GM23248 (cell line): ENCODE measurements at regions not wholly inside any gene's neighbourhood (a gene's known extent, or its start where the extent isn't known, plus 50 kb on each side); places are given as distances from the start of the nearest gene placed in this dataset.
"Not testable (repeated sequence)": the region's sequence is repeated elsewhere in the genome, so short reads cannot be mapped to it uniquely, and the experiment has no call there.

Experiments
- DNase-seq: peaks from one replicate; pipeline ENCODE4 v3.0.0-alpha.2; 2015
- H2AFZ ChIP-seq: fragments of 200-600 bp; sonication (generic); 2 replicates; pipeline ENCODE4 v1.6.1; 2016; ENCODE audit warnings: antibody characterized with exemption
- H3F3A ChIP-seq: fragments of 200-600 bp; sonication (generic); 2 replicates; pipeline ENCODE4 v1.6.1; 2016; ENCODE audit warnings: mild to moderate bottlenecking, antibody characterized with exemption, mixed run types; ENCODE audit not compliant: insufficient read depth
- H3K27ac ChIP-seq: fragments of 200-600 bp; sonication (generic); 2 replicates; pipeline ENCODE4 v1.5.1; 2016; ENCODE audit warnings: mild to moderate bottlenecking
- H3K27me3 ChIP-seq: fragments of 200-600 bp; sonication (generic); replicated peaks from 2 replicates; pipeline ENCODE4 v1.6.1; 2016; ENCODE audit warnings: mild to moderate bottlenecking; ENCODE audit not compliant: insufficient read depth
- H3K36me3 ChIP-seq: fragments of 200-600 bp; sonication (generic); 2 replicates; pipeline ENCODE4 v1.6.1; 2016; ENCODE audit warnings: low read depth, mild to moderate bottlenecking
- H3K4me1 ChIP-seq: fragments of 200-600 bp; sonication (generic); 2 replicates; pipeline ENCODE4 v1.6.1; 2016; ENCODE audit warnings: mild to moderate bottlenecking; ENCODE audit not compliant: insufficient read depth
- H3K4me2 ChIP-seq: fragments of 200-600 bp; sonication (generic); one replicate; pipeline ENCODE4 v1.6.1; 2016; ENCODE audit warnings: mild to moderate bottlenecking; ENCODE audit not compliant: unreplicated experiment
- H3K4me3 ChIP-seq: fragments of 200-600 bp; sonication (generic); 2 replicates; pipeline ENCODE4 v1.5.1; 2016; ENCODE audit warnings: mild to moderate bottlenecking
- H3K79me2 ChIP-seq: fragments of 200-600 bp; sonication (generic); 2 replicates; pipeline ENCODE4 v1.6.1; 2016; ENCODE audit warnings: mild to moderate bottlenecking; ENCODE audit not compliant: insufficient read depth
- H3K9ac ChIP-seq: fragments of 200-600 bp; sonication (generic); 2 replicates; pipeline ENCODE4 v1.6.1; 2016; ENCODE audit warnings: mild to moderate bottlenecking
- H3K9me2 ChIP-seq: fragments of 200-600 bp; sonication (generic); 2 replicates; pipeline ENCODE4 v1.6.1; 2016; ENCODE audit warnings: mixed run types, mild to moderate bottlenecking, moderate library complexity; ENCODE audit not compliant: insufficient read depth
- H3K9me3 ChIP-seq: fragments of 200-600 bp; sonication (generic); one replicate; pipeline ENCODE4 v1.6.1; 2017; ENCODE audit warnings: low read depth
- H4K20me1 ChIP-seq: fragments of 200-600 bp; sonication (generic); 2 replicates; pipeline ENCODE4 v1.6.0; 2016; ENCODE audit not compliant: insufficient read depth
- EZH2 ChIP-seq: fragments of 200-600 bp; sonication (generic); IDR thresholded peaks from 2 replicates; pipeline ENCODE4 v1.6.1; 2018; ENCODE audit warnings: antibody characterized with exemption, mild to moderate bottlenecking; ENCODE audit not compliant: insufficient read depth, poor library complexity, severe bottlenecking
- EZH2phosphoT487 ChIP-seq: fragments of 200-600 bp; sonication (generic); IDR thresholded peaks from 2 replicates; pipeline ENCODE4 v1.6.1; 2018; ENCODE audit warnings: antibody characterized with exemption, moderate library complexity, mild to moderate bottlenecking, low read depth; ENCODE audit not compliant: insufficient read depth
- WGBS, 2 experiments: methylation state at CpG; one replicate each; pipeline ENCODE4 v1.1.6; 2015 to 2017; ENCODE audit warnings: low lambda C conversion rate in 2 of 2, low coverage in 1 of 2; ENCODE audit errors: missing lambda C conversion rate in 2 of 2; 5-methylcytosine and 5-hydroxymethylcytosine counted together
- in situ Hi-C: fragments of 300-500 bp; cut with MboI; formaldehyde crosslinking; loops from 2 replicates; pipeline ENCODE4 v1.15.0; 2020

GRCh38 chr19:30066781-30067759, 125.0 kb downstream of the URI1 start:
- in situ Hi-C loops = no loop called here
- no peak overlapping the region for H2AFZ ChIP-seq
- H3K27me3 ChIP-seq = no peaks in the 10 kb centered on the region
- no peaks in the 10 kb centered on the region for H3F3A ChIP-seq
- H3K4me1 ChIP-seq = no peaks in the 10 kb centered on the region
- H3K9me2 ChIP-seq = no peaks in the 10 kb centered on the region
- no peak overlapping the region for H3K4me3 ChIP-seq
- no peak overlapping the region for H3K9ac ChIP-seq
- no peaks in the 10 kb centered on the region for H3K36me3 ChIP-seq
- H3K4me2 ChIP-seq = no peak overlapping the region
- no peak overlapping the region for H3K27ac ChIP-seq
- 49 to 52% methylated on average over 9 to 10 of the region's 10 CpGs for WGBS, 2 experiments
- no peaks in the 10 kb centered on the region for H3K9me3 ChIP-seq
- no peaks in the 10 kb centered on the region for H3K79me2 ChIP-seq
- TF ChIP-seq EZH2phosphoT487 (no peak), EZH2 (no peak)
- H4K20me1 ChIP-seq = no peaks in the 10 kb centered on the region
- DNase-seq = no peak

GRCh38 chr19:30067956-30068506, 126.0 kb downstream of the URI1 start:
- H3K9ac ChIP-seq, H4K20me1 ChIP-seq, H3F3A ChIP-seq, H3K9me3 ChIP-seq, H2AFZ ChIP-seq, H3K27me3 ChIP-seq, H3K27ac ChIP-seq, H3K9me2 ChIP-seq, H3K36me3 ChIP-seq, H3K79me2 ChIP-seq, H3K4me2 ChIP-seq, in situ Hi-C loops, DNase-seq, H3K4me3 ChIP-seq, H3K4me1 ChIP-seq: not testable (repeated sequence)
- WGBS, 2 experiments = 69 to 94% methylated on average over 2 of the region's 2 CpGs

- no peak overlapping the region for H2AFZ ChIP-seq
- H3K9ac ChIP-seq = no peak overlapping the region
- no peaks in the 10 kb centered on the region for H3F3A ChIP-seq
- in situ Hi-C loops = no loop called here
- H3K36me3 ChIP-seq = no peaks in the 10 kb centered on the region
- TF ChIP-seq EZH2 (no peak), EZH2phosphoT487 (no peak)
- H3K4me3 ChIP-seq = no peak overlapping the region
- H3K27ac ChIP-seq = no peak overlapping the region
- no peaks in the 10 kb centered on the region for H3K4me1 ChIP-seq
- no peak for DNase-seq
- no peaks in the 10 kb centered on the region for H3K79me2 ChIP-seq
- no peaks in the 10 kb centered on the region for H3K9me2 ChIP-seq
- H3K4me2 ChIP-seq = no peak overlapping the region
- WGBS, 2 experiments = 40 to 52% methylated on average over 2 of the region's 2 CpGs
- no peaks in the 10 kb centered on the region for H4K20me1 ChIP-seq
- no peaks in the 10 kb centered on the region for H3K27me3 ChIP-seq
- no peaks in the 10 kb centered on the region for H3K9me3 ChIP-seq
These were observed 126.7 kb downstream of the URI1 start for GRCh38 chr19:30068528-30069395.

- no peaks in the 10 kb centered on the region for H3K79me2 ChIP-seq
- no peak overlapping the region for H3K27ac ChIP-seq
- H4K20me1 ChIP-seq = no peaks in the 10 kb centered on the region
- no peaks in the 10 kb centered on the region for H3F3A ChIP-seq
- H3K9ac ChIP-seq = no peak overlapping the region
- 65 to 68% methylated on average over 7 to 8 of the region's 8 CpGs for WGBS, 2 experiments
- H3K4me2 ChIP-seq = no peak overlapping the region
- no peaks in the 10 kb centered on the region for H3K9me3 ChIP-seq
- H3K4me1 ChIP-seq = no peaks in the 10 kb centered on the region
- H2AFZ ChIP-seq = no peak overlapping the region
- H3K4me3 ChIP-seq = no peak overlapping the region
- H3K36me3 ChIP-seq = no peaks in the 10 kb centered on the region
- no peak for DNase-seq
- H3K9me2 ChIP-seq = no peaks in the 10 kb centered on the region
- in situ Hi-C loops = no loop called here
- no peaks in the 10 kb centered on the region for H3K27me3 ChIP-seq
- TF ChIP-seq EZH2 (no peak), EZH2phosphoT487 (no peak)
These were observed 127.6 kb downstream of the URI1 start for GRCh38 chr19:30069535-30070197.
